ENCODE measurements at regions not wholly inside any gene's neighbourhood (a gene's known extent, or its start where the extent isn't known, plus 50 kb on each side); places are given as distances from the start of the nearest gene placed in this dataset.

- H3K4me3 ChIP-seq (ENCODE audit: low read depth, low read length): no peak overlapping the region
- no peak for TF ChIP-seq CTCF (IDR thresholded peaks at IDR 0.05; ENCODE audit: insufficient read depth, low read length, poor library complexity, severe bottlenecking)
- no peaks in the 10 kb centered on the region for H3K27me3 ChIP-seq (ENCODE audit: control insufficient read depth, insufficient read depth, low read length)
- DNase-seq (ENCODE audit: low read depth): no peak
- H3K36me3 ChIP-seq (ENCODE audit: control insufficient read depth, insufficient read depth, low read length): no peaks in the 10 kb centered on the region
Observed at GRCh38 chr3:59304296-59304695, 254.5 kb upstream of the CFAP20DC start.

DNA sequence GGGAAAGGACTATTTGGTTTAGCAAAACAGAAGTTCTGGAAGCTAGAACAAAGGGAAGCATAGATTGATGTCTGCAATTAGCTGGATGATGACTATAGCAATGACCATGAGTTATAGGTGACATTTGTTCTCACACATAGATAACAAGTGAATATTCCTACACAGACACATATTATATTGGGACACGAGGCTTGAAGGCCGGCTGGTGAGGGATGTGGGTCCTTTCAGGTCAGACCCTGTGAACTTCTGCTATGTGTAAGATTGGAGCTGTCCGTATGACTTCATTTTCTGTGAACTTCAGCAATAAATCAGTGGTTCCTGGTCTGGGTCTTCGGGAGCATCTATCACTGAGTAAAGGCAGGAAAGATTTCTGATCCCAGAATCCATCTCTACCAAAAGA is 253.6 kb upstream of the CFAP20DC start:
- H3K4me3 ChIP-seq (ENCODE audit: low read depth, low read length): no peak overlapping the region
- no peak for DNase-seq (ENCODE audit: low read depth)
- TF ChIP-seq CTCF (IDR thresholded peaks at IDR 0.05; ENCODE audit: insufficient read depth, low read length, poor library complexity, severe bottlenecking): no peak
- H3K27me3 ChIP-seq (ENCODE audit: control insufficient read depth, insufficient read depth, low read length): no peaks in the 10 kb centered on the region
- H3K36me3 ChIP-seq (ENCODE audit: control insufficient read depth, insufficient read depth, low read length): no peaks in the 10 kb centered on the region

- DNase-seq (ENCODE audit: low read depth): no peak
- H3K36me3 ChIP-seq (ENCODE audit: control insufficient read depth, insufficient read depth, low read length): no peaks in the 10 kb centered on the region
- TF ChIP-seq CTCF (IDR thresholded peaks at IDR 0.05; ENCODE audit: insufficient read depth, low read length, poor library complexity, severe bottlenecking): no peak
- H3K4me3 ChIP-seq (ENCODE audit: low read depth, low read length): no peak overlapping the region
- H3K27me3 ChIP-seq (ENCODE audit: control insufficient read depth, insufficient read depth, low read length): no peaks in the 10 kb centered on the region
Observed at GRCh38 chr3:59302442-59302841, 252.6 kb upstream of the CFAP20DC start.

DNA sequence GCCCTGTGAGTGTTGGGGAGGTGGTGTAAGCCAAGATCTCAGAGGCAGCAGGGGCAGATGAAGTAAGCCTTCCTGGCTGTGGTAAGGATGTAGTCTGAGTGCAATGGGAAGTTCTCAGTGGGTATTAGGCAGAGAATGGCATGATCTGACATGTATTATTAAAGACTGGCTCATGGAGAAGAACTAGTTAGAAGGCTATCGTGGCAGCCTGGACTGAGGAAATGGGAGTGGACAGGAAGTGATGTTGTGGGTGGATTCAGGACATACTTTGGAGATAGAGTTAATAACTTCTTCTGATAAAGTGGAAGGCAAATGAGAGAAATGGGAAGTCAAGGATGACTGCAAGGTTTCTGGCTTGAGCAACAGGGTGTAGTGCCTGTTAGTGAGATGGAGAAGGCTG is 250.9 kb upstream of the CFAP20DC start:
- no peak for TF ChIP-seq CTCF (IDR thresholded peaks at IDR 0.05; ENCODE audit: insufficient read depth, low read length, poor library complexity, severe bottlenecking)

DNA sequence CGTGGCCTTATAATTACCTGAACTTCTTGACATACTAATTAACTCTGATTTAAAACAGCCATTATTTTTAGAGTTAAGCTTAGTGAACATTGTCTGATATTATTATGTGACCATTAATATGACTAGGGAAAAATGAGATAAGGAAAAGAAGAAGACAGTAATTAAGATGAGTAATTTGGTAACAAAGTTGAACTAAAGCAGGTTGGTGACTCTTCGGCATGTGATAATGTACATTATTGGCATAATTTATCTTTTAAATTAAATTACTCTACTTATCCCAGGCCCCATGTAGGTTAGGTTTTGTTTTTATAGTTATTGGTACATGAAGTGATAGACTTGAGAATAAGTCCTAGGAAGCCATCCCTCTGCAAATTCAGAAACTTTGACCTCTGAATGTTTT is 249.7 kb upstream of the CFAP20DC start:
- TF ChIP-seq CTCF (IDR thresholded peaks at IDR 0.05; ENCODE audit: insufficient read depth, low read length, poor library complexity, severe bottlenecking): no peak
- no peaks in the 10 kb centered on the region for H3K36me3 ChIP-seq (ENCODE audit: control insufficient read depth, insufficient read depth, low read length)
- no peak for DNase-seq (ENCODE audit: low read depth)
- H3K4me3 ChIP-seq (ENCODE audit: low read depth, low read length): no peak overlapping the region
- no peaks in the 10 kb centered on the region for H3K27me3 ChIP-seq (ENCODE audit: control insufficient read depth, insufficient read depth, low read length)

More for the DNA sequence above, 250.9 kb upstream of the CFAP20DC start:
- Histone ChIP-seq H3K4me3 (ENCODE audit: low read depth, low read length) (no peak overlapping the region), H3K36me3 (ENCODE audit: control insufficient read depth, insufficient read depth, low read length) (no peaks in the 10 kb centered on the region), H3K27me3 (ENCODE audit: control insufficient read depth, insufficient read depth, low read length) (no peaks in the 10 kb centered on the region)
- no peak for DNase-seq (ENCODE audit: low read depth)

DNA sequence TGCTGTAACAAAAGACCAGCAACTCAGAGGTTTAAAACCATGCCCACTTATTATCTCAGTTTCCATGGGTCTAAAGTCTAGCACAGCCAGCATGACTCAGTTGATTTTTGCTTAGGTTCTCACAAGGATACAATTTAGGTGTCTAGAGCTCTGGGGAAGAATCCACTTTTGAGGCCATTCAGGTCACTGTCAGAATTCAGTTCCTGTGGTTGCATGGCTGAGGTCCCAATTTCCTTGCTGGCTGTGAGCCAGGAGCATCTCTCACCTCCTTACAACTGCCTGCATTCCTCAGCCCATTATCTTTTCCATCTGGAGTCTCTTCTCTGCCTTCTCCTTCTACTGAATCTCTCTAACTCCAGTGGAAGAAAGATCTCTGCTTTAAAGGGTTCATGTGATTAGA is 240.5 kb upstream of the CFAP20DC start:
- Histone ChIP-seq H3K4me3 (ENCODE audit: low read depth, low read length) (no peak overlapping the region), H3K36me3 (ENCODE audit: control insufficient read depth, insufficient read depth, low read length) (no peaks in the 10 kb centered on the region), H3K27me3 (ENCODE audit: control insufficient read depth, insufficient read depth, low read length) (no peaks in the 10 kb centered on the region)
- DNase-seq (ENCODE audit: low read depth): no peak
- TF ChIP-seq CTCF (IDR thresholded peaks at IDR 0.05; ENCODE audit: insufficient read depth, low read length, poor library complexity, severe bottlenecking): no peak
